ENCODE measurements at regions not wholly inside any gene's neighbourhood (a gene's known extent, or its start where the extent isn't known, plus 50 kb on each side); places are given as distances from the start of the nearest gene placed in this dataset.

DNA sequence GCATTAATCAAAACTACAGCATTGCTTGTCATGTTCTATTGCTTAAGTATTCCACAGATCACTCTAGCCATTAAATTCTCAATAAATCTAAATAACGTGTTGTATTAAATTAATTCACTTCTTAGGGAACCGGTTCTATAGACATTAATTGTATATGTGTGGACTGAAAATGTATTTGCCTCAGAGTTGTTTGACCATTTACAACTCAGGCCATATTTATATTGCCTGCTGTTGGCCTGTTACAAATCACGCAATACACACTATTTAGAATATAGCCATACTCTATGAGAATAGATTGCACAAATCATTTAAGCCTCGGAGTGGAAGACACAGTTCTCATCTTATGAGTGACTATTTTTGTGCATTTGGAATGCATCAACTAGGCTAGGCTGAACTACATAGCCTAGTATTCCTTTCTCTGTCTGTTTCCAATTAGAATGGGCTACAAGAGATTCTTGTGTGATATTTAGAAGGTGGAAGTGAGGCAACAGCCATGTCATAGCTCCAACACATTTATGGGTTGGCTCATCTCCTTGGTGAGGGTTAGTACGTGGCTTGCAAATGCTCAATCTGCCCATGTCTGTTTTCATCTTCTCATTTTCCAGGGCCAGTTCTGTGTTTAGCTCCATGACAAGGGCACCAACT, 1116.1 kb downstream of the PCDH9 start:
- H3K4me3 ChIP-seq (ENCODE audit: low read depth, low read length) = no peak overlapping the region
- in situ Hi-C loops (cut with HindIII; ENCODE audit: low sequenced_read_pairs) = no loop called here
- DNase-seq (ENCODE audit: low read depth) = no peak
- TF ChIP-seq, protein P1, sequence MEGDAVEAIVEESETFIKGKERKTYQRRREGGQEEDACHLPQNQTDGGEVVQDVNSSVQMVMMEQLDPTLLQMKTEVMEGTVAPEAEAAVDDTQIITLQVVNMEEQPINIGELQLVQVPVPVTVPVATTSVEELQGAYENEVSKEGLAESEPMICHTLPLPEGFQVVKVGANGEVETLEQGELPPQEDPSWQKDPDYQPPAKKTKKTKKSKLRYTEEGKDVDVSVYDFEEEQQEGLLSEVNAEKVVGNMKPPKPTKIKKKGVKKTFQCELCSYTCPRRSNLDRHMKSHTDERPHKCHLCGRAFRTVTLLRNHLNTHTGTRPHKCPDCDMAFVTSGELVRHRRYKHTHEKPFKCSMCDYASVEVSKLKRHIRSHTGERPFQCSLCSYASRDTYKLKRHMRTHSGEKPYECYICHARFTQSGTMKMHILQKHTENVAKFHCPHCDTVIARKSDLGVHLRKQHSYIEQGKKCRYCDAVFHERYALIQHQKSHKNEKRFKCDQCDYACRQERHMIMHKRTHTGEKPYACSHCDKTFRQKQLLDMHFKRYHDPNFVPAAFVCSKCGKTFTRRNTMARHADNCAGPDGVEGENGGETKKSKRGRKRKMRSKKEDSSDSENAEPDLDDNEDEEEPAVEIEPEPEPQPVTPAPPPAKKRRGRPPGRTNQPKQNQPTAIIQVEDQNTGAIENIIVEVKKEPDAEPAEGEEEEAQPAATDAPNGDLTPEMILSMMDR (IDR thresholded peaks at IDR 0.05; ENCODE audit: low read depth, low read length, missing control alignments) = no peak

DNA sequence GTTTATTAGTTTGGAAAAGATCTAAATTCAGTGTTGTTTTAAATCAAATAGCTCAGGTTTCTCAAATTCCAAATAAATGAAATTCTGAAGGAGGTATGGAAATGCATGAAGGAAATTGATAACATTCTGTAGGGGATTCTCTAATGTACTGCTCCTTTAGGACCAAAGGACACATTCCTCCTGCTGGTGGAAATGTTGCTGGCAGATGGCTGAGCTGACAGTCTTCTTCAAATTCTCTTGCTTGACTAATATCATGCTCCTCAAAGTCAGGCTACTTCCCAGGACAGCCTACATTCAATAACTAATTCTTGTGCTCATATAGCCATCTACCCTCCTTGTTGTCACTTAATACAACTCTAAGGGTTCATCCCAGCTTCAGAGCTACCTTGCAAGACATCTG, 1118.5 kb downstream of the PCDH9 start:
- TF ChIP-seq, protein P1 (IDR thresholded peaks at IDR 0.05; ENCODE audit: low read depth, low read length, missing control alignments) = no peak
- DNase-seq (ENCODE audit: low read depth) = no peak
- in situ Hi-C loops (cut with HindIII; ENCODE audit: low sequenced_read_pairs) = no loop called here
- no peak overlapping the region for H3K4me3 ChIP-seq (ENCODE audit: low read depth, low read length)

DNA sequence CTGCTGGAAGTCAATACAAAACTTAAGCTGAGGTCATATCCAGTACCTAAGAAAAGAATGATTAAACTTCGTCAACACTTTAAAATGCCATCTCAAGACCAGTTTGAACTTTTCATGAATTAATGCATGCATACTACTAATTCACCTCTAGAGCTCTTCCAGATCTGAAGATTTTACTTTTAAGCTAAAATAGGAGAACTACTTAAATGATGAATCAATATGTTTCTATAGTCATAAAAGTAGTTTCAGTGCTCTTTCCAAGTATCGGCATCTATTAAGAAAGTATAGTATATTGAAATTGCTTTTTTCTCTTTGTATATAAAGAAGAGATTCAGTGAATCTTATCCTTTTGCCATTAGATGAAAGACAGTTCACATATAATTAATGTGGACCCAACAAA, 1123.9 kb downstream of the PCDH9 start:
- DNase-seq (ENCODE audit: low read depth) = no peak
- in situ Hi-C loops (cut with HindIII; ENCODE audit: low sequenced_read_pairs) = no loop called here
- TF ChIP-seq, protein P1 (IDR thresholded peaks at IDR 0.05; ENCODE audit: low read depth, low read length, missing control alignments) = no peak
- no peak overlapping the region for H3K4me3 ChIP-seq (ENCODE audit: low read depth, low read length)

DNA sequence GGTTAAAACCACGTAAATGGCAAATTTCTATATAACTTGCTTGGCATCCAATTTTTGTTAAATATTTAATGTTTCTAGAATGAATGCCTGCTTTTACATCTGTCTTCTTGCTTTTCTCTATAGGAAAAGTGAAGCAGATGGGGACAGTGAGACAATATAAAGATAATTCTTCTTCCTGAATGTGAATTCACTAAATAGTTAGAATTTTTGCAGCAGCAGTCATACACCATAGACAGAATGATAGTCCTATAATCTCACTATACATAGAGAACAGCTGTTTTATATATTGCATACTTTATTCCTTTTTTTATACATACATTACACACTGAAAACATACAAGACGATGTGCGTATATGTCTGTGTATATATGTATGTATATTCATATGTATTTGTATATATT, 1127.3 kb downstream of the PCDH9 start:
- in situ Hi-C loops (cut with HindIII; ENCODE audit: low sequenced_read_pairs) = no loop called here
- DNase-seq (ENCODE audit: low read depth) = no peak
- TF ChIP-seq, protein P1 (IDR thresholded peaks at IDR 0.05; ENCODE audit: low read depth, low read length, missing control alignments) = no peak
- no peak overlapping the region for H3K4me3 ChIP-seq (ENCODE audit: low read depth, low read length)

DNA sequence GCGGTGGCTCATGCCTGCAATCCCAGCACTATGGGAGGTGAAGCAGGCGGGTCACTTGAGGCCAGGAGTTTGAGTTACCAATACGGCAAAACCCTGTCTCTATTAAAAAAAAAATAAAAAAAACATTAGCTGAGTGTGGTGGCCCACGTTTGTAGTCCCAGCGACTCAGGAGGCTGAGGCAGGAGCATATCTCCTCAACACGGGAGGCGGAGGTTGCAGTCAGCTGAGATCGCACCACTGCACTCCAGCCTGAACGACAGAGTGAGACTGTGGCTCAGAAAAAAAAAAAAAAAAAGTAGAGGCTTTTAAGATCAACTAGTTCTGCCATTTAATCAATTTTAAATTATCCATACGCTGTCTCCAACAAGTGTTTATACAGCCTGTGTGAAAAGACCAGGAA, 1130.3 kb downstream of the PCDH9 start:
- DNase-seq (ENCODE audit: low read depth) = no peak
- TF ChIP-seq, protein P1 (IDR thresholded peaks at IDR 0.05; ENCODE audit: low read depth, low read length, missing control alignments) = no peak
- no peak overlapping the region for H3K4me3 ChIP-seq (ENCODE audit: low read depth, low read length)
- in situ Hi-C loops (cut with HindIII; ENCODE audit: low sequenced_read_pairs) = no loop called here

DNA sequence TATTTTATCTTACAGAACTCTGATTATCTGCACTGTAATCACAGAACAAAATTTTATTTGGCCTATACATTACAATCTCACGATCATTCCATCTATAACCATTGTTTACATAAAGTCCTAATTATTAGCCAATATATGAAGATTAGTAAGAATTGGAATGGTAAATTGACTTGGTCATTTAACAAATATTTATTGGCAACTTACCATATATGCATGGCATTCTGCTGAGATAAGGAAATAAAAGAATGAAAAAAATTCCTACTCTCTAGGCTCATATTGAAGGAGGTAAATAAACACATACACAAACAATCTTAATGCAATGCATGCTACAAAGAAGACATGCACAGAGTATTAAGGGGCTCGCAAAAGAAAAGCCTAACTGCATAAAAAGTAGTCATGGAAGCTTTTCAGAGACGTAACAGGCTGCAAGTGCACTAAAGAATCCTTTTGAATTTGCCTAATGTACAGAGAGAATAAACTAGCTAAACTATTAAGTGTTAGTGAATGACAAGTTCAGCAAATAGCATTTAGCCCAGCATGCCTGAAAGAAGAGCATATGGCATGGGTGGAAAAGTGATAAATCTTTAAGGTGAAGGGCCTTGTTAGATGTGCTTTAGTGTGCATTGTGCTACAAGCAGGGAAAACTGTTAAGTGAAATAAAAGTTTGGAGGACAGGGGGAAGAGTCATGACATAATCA, 1131.1 kb downstream of the PCDH9 start:
- in situ Hi-C loops (cut with HindIII; ENCODE audit: low sequenced_read_pairs) = no loop called here
- no peak overlapping the region for H3K4me3 ChIP-seq (ENCODE audit: low read depth, low read length)
- TF ChIP-seq, protein P1 (IDR thresholded peaks at IDR 0.05; ENCODE audit: low read depth, low read length, missing control alignments) = no peak
- DNase-seq (ENCODE audit: low read depth) = no peak
